ENCODE measurements at regions not wholly inside any gene's neighbourhood (a gene's known extent, or its start where the extent isn't known, plus 50 kb on each side); places are given as distances from the start of the nearest gene placed in this dataset.

- no peak for DNase-seq
Measured at GRCh38 chr17:79539944-79540705, 70.7 kb downstream of the RBFOX3 start.

GRCh38 chr17:79538291-79538690 is 72.6 kb downstream of the RBFOX3 start:
- DNase-seq, result no peak

- no peak for DNase-seq
Measured at GRCh38 chr17:79537686-79538085, 73.2 kb downstream of the RBFOX3 start.

- DNase-seq, result no peak
Measured at GRCh38 chr17:79537061-79537460, 73.8 kb downstream of the RBFOX3 start.

- DNase-seq, result no peak
Measured at GRCh38 chr17:79536212-79536840, 74.5 kb downstream of the RBFOX3 start.

GRCh38 chr17:79535728-79536025 is 75.2 kb downstream of the RBFOX3 start:
- DNase-seq, result no peak

GRCh38 chr17:79534851-79535727 is 75.8 kb downstream of the RBFOX3 start:
- no peak for DNase-seq

GRCh38 chr17:79534111-79534510 is 76.7 kb downstream of the RBFOX3 start:
- DNase-seq, result no peak

- DNase-seq, result no peak
Measured at GRCh38 chr17:79533116-79533515, 77.7 kb downstream of the RBFOX3 start.

- no peak for DNase-seq
Measured at GRCh38 chr17:79532107-79532790, 78.6 kb downstream of the RBFOX3 start.

GRCh38 chr17:79531191-79532095 is 79.4 kb downstream of the RBFOX3 start:
- no peak for DNase-seq

GRCh38 chr17:79530361-79531105 is 80.3 kb downstream of the RBFOX3 start:
- DNase-seq, result no peak

GRCh38 chr17:79529661-79530081 is 81.2 kb downstream of the RBFOX3 start:
- no peak for DNase-seq

GRCh38 chr17:79528592-79529125 is 82.2 kb downstream of the RBFOX3 start:
- DNase-seq, result no peak

GRCh38 chr17:79527306-79527705 is 83.5 kb downstream of the RBFOX3 start:
- no peak for DNase-seq

GRCh38 chr17:79525793-79526677 is 84.8 kb downstream of the RBFOX3 start:
- DNase-seq, result no peak

- DNase-seq, result no peak
Measured at GRCh38 chr17:79524213-79525187, 86.4 kb downstream of the RBFOX3 start.

- DNase-seq, result no peak
Measured at GRCh38 chr17:79522414-79522813, 88.4 kb downstream of the RBFOX3 start.

- DNase-seq, result no peak
Measured at GRCh38 chr17:79521225-79521624, 89.6 kb downstream of the RBFOX3 start.
